ENCODE measurements at regions not wholly inside any gene's neighbourhood (a gene's known extent, or its start where the extent isn't known, plus 50 kb on each side); places are given as distances from the start of the nearest gene placed in this dataset.

GRCh38 chr9:12625844-12626243, 67.3 kb upstream of the TYRP1 start:
- no peak for TF ChIP-seq CTCF (IDR thresholded peaks at IDR 0.05)
- TF ChIP-seq POLR2A (IDR thresholded peaks at IDR 0.05), result no peak

All from body of pancreas (tissue), 4 donors.